Keratinocyte (primary cell): ENCODE measurements at regions not wholly inside any gene's neighbourhood (a gene's known extent, or its start where the extent isn't known, plus 50 kb on each side); places are given as distances from the start of the nearest gene placed in this dataset.

Source experiments
- DNase-seq: peaks from one replicate; pipeline ENCODE4 v3.0.0-alpha.2; 2011; ENCODE audit warnings: low read depth, missing footprints, low spot score
- FAIRE-seq: peaks from 2 replicates; lab custom pipeline; 2011; peaks lifted over from hg19 to GRCh38; lab: Jason Lieb, UNC
- H2AFZ ChIP-seq: 2 replicates; pipeline ENCODE4 v1.6.0; 2012; ENCODE audit warnings: low read length, control low read depth, inconsistent platforms; ENCODE audit not compliant: control insufficient read depth
- H3K27ac ChIP-seq: 2 replicates; pipeline ENCODE4 v1.5.1; 2011; ENCODE audit warnings: low read length; ENCODE audit not compliant: control insufficient read depth, insufficient read depth
- H3K27me3 ChIP-seq: 3 replicates; pipeline ENCODE4 v1.6.0; 2011; ENCODE audit warnings: low read length; ENCODE audit not compliant: control insufficient read depth, insufficient read depth; ENCODE audit errors: extremely low read depth
- H3K36me3 ChIP-seq, 2 experiments: 2 replicates in 1 of 2; 3 replicates in 1 of 2; pipeline ENCODE4 v1.5.1; 2011; ENCODE audit warnings: low read length in 2 of 2, mild to moderate bottlenecking in 1 of 2; ENCODE audit not compliant: control insufficient read depth in 2 of 2, insufficient read depth in 2 of 2; ENCODE audit errors: extremely low read depth in 1 of 2
- H3K4me1 ChIP-seq: 3 replicates; pipeline ENCODE4 v1.5.1; 2011; ENCODE audit warnings: low read length; ENCODE audit not compliant: control insufficient read depth, insufficient read depth; ENCODE audit errors: extremely low read depth
- H3K4me2 ChIP-seq: 3 replicates; pipeline ENCODE4 v1.6.0; 2011; ENCODE audit warnings: low read depth, low read length; ENCODE audit not compliant: control insufficient read depth, insufficient read depth; ENCODE audit errors: extremely low read depth
- H3K4me3 ChIP-seq, 3 experiments: fragments of 200-600 bp in 1 of 3; sonication (generic) in 1 of 3; 2 replicates in 2 of 3; 3 replicates in 1 of 3; pipeline ENCODE4 v1.5.1; 2011 to 2016; ENCODE audit warnings: low read length in 3 of 3, mild to moderate bottlenecking in 3 of 3, control low read depth in 2 of 3, inconsistent platforms in 1 of 3, low read depth in 1 of 3, mixed read lengths in 1 of 3, mixed run types in 1 of 3, moderate library complexity in 1 of 3; ENCODE audit not compliant: control insufficient read depth in 2 of 3, insufficient read depth in 2 of 3; ENCODE audit errors: extremely low read depth in 1 of 3
- H3K79me2 ChIP-seq: 2 replicates; pipeline ENCODE4 v1.6.0; 2012; ENCODE audit warnings: low read length; ENCODE audit not compliant: control insufficient read depth, insufficient read depth
- H3K9ac ChIP-seq: 3 replicates; pipeline ENCODE4 v1.6.0; 2011; ENCODE audit warnings: low read length; ENCODE audit not compliant: control insufficient read depth, insufficient read depth; ENCODE audit errors: extremely low read depth
- H3K9me1 ChIP-seq: 3 replicates; pipeline ENCODE4 v1.6.0; 2011; ENCODE audit warnings: low read length; ENCODE audit not compliant: control insufficient read depth, insufficient read depth; ENCODE audit errors: extremely low read depth
- H3K9me3 ChIP-seq: 2 replicates; pipeline ENCODE4 v1.5.1; 2012; ENCODE audit warnings: low read depth, low read length; ENCODE audit not compliant: control insufficient read depth
- H4K20me1 ChIP-seq: 3 replicates; pipeline ENCODE4 v1.6.0; 2011; ENCODE audit warnings: low read length; ENCODE audit not compliant: control insufficient read depth, insufficient read depth; ENCODE audit errors: extremely low read depth
- CTCF ChIP-seq, 3 experiments: IDR thresholded peaks in 1 of 3; conservative IDR thresholded peaks in 1 of 3; optimal IDR thresholded peaks in 1 of 3; 2 replicates in 2 of 3; 3 replicates in 1 of 3; pipeline versions ENCODE3 to v1.5.1; 2011; ENCODE audit warnings: low read length in 3 of 3, mild to moderate bottlenecking in 3 of 3, moderate library complexity in 2 of 3, control low read depth in 1 of 3, inconsistent platforms in 1 of 3; ENCODE audit not compliant: insufficient read depth in 2 of 3; ENCODE audit errors: extremely low read depth in 1 of 3
- EZH2 ChIP-seq: IDR thresholded peaks from one replicate; pipeline ENCODE4 v1.6.1; 2012; ENCODE audit warnings: inconsistent platforms, mild to moderate bottlenecking, low read length, moderate library complexity
- dilution Hi-C: fragments of 300-500 bp; cut with MboI; formaldehyde crosslinking; loops from one replicate; pipeline ENCODE4 v1.7.0; 2020; ENCODE audit warnings: low sequenced_read_pairs; ENCODE audit not compliant: extremely low pct_ligation_motif_present

DNA sequence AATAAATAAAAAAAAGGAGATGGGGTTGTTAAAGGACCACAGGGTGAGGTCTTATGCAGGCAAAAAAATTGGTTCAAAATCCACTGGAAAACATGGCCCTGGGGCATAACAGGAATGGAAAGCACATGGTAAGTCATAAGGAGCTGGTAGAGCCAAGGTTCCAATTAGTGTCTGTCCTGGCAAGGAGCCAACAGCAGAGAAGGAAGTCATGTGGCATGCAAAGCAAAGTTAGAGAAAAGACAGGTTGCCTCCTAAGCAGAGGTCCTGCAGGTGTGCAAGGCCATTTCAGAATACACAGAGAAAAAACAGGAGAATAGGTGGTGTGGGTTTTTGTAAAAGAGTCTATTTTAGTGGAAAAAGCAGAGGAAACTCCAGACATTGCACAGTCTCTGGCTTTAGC lies 1881.7 kb downstream of the ARAP2 start:
- no peak overlapping the region for H3K4me3 ChIP-seq
- H3K36me3 ChIP-seq: no peaks in the 10 kb centered on the region
- dilution Hi-C loops: no loop called here
- no peak overlapping the region for H3K4me2 ChIP-seq
- no peak for FAIRE-seq
- DNase-seq: no peak
- H3K4me1 ChIP-seq: no peaks in the 10 kb centered on the region
- H3K79me2 ChIP-seq: no peaks in the 10 kb centered on the region
- no peaks in the 10 kb centered on the region for H4K20me1 ChIP-seq
- H3K9me3 ChIP-seq: no peaks in the 10 kb centered on the region
- TF ChIP-seq EZH2 (no peak), CTCF (optimal IDR thresholded peaks at IDR 0.05 in 1 of 3, IDR thresholded peaks at IDR 0.05 in 1 of 3, conservative IDR thresholded peaks at IDR 0.05 in 1 of 3; ENCODE audit: extremely low read depth in 1 of 3, insufficient read depth in 2 of 3, low read length in 3 of 3) (no peak)
- no peaks in the 10 kb centered on the region for H3K9me1 ChIP-seq
- H2AFZ ChIP-seq: no peak overlapping the region
- no peaks in the 10 kb centered on the region for H3K27me3 ChIP-seq
- H3K9ac ChIP-seq: no peak overlapping the region
- H3K27ac ChIP-seq: no peak overlapping the region

- H3K36me3 ChIP-seq: no peaks in the 10 kb centered on the region
- no peaks in the 10 kb centered on the region for H3K79me2 ChIP-seq
- H3K27me3 ChIP-seq: no peaks in the 10 kb centered on the region
- no peaks in the 10 kb centered on the region for H3K9me3 ChIP-seq
- H3K9ac ChIP-seq: no peak overlapping the region
- H3K27ac ChIP-seq: no peak overlapping the region
- no peaks in the 10 kb centered on the region for H3K9me1 ChIP-seq
- no peak overlapping the region for H3K4me3 ChIP-seq
- no peak overlapping the region for H3K4me2 ChIP-seq
- dilution Hi-C loops: no loop called here
- no peak overlapping the region for H2AFZ ChIP-seq
- TF ChIP-seq EZH2: no peak
- no peak for TF ChIP-seq CTCF (optimal IDR thresholded peaks at IDR 0.05 in 1 of 3, IDR thresholded peaks at IDR 0.05 in 1 of 3, conservative IDR thresholded peaks at IDR 0.05 in 1 of 3; ENCODE audit: extremely low read depth in 1 of 3, insufficient read depth in 2 of 3, low read length in 3 of 3)
- H4K20me1 ChIP-seq: no peaks in the 10 kb centered on the region
- DNase-seq (no peak), FAIRE-seq (no peak)
- no peaks in the 10 kb centered on the region for H3K4me1 ChIP-seq
Measured at GRCh38 chr4:34363842-34364241, 1880.5 kb downstream of the ARAP2 start.
